Spleen (tissue), 7 donors: ENCODE measurements at regions not wholly inside any gene's neighbourhood (a gene's known extent, or its start where the extent isn't known, plus 50 kb on each side); places are given as distances from the start of the nearest gene placed in this dataset.

Experiments
- CTCF ChIP-seq, 11 experiments: fragments of 200-600 bp in 7 of 11; fragments of 450-650 bp in 4 of 11; sonication (generic) in 4 of 11; IDR thresholded peaks in 8 of 11; conservative IDR thresholded peaks in 3 of 11; 1 replicate in 7 of 11; 2 replicates in 4 of 11; pipeline versions ENCODE4 v1.4.0 to v1.8.0; 2016 to 2021; ENCODE audit warnings: antibody characterized with exemption in 11 of 11, inconsistent platforms in 4 of 11, mild to moderate bottlenecking in 1 of 11
- POLR2A ChIP-seq, 3 donors: fragments of 450-650 bp; IDR thresholded peaks; one replicate each; pipeline ENCODE4 v1.5.1; 2017; ENCODE audit warnings: antibody characterized with exemption in 3 of 3, mild to moderate bottlenecking in 1 of 3
- POLR2AphosphoS5 ChIP-seq, 3 donors: sonication (generic); formaldehyde crosslinking; IDR thresholded peaks; one replicate each; pipeline ENCODE4 v1.5.1; 2017; ENCODE audit warnings: antibody characterized with exemption in 3 of 3
- donor health status: DM: no; HTN: no; CAD: no; lungs with moderate emphysema.
- donor health status: DM: no; HTN: no; CAD: no.
- donor health status: DM: no; HTN: no; CAD: no.

DNA sequence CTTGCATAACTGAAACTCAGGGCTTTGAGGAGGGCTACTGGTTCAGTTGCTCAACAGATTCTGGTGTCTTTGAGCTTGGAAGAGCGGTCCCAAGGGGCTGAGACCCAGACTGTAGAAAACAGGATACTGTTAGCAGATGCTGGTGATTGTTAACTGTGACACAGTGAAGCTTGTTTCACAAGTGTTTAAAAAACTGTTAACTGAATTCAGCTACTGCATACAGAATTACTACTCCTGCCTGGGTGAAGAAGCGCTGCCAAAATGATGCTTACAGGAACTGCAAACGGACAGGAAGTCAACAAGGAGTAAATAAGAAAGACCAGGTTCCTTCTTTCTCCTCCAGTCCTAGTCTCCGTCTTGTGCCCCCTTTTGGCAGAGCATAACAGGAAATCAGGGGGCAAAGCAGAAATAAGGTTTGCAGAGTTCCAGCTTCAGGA is 195.3 kb upstream of the USP25 start:
- no peak for TF ChIP-seq CTCF (IDR thresholded peaks at IDR 0.05 in 8 of 11, conservative IDR thresholded peaks at IDR 0.05 in 3 of 11)
- TF ChIP-seq POLR2AphosphoS5 (IDR thresholded peaks at IDR 0.05), result no peak
- TF ChIP-seq POLR2A (IDR thresholded peaks at IDR 0.05), result no peak
